ENCODE measurements at regions not wholly inside any gene's neighbourhood (a gene's known extent, or its start where the extent isn't known, plus 50 kb on each side); places are given as distances from the start of the nearest gene placed in this dataset.
"Not testable (repeated sequence)": the region's sequence is repeated elsewhere in the genome, so short reads cannot be mapped to it uniquely, and the experiment has no call there.

GRCh38 chr21:6368824-6369223 lies 4152.6 kb upstream of the TPTE start:
- TF ChIP-seq, protein P1, sequence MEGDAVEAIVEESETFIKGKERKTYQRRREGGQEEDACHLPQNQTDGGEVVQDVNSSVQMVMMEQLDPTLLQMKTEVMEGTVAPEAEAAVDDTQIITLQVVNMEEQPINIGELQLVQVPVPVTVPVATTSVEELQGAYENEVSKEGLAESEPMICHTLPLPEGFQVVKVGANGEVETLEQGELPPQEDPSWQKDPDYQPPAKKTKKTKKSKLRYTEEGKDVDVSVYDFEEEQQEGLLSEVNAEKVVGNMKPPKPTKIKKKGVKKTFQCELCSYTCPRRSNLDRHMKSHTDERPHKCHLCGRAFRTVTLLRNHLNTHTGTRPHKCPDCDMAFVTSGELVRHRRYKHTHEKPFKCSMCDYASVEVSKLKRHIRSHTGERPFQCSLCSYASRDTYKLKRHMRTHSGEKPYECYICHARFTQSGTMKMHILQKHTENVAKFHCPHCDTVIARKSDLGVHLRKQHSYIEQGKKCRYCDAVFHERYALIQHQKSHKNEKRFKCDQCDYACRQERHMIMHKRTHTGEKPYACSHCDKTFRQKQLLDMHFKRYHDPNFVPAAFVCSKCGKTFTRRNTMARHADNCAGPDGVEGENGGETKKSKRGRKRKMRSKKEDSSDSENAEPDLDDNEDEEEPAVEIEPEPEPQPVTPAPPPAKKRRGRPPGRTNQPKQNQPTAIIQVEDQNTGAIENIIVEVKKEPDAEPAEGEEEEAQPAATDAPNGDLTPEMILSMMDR (IDR thresholded peaks at IDR 0.05): not testable (repeated sequence)
- not testable (repeated sequence) for TF ChIP-seq POLR2A (IDR thresholded peaks at IDR 0.05)
